AML-193 (cell line): ENCODE measurements at regions not wholly inside any gene's neighbourhood (a gene's known extent, or its start where the extent isn't known, plus 50 kb on each side); places are given as distances from the start of the nearest gene placed in this dataset.

ENCODE experiments used
- DNase-seq, 2 experiments: peaks; one replicate each; lab custom pipeline; 2025; lab: John Stamatoyannopoulos, UW

GRCh38 chr1:13968361-13968760 is 268.4 kb downstream of the PRDM2 start:
- DNase-seq = no peak

DNA sequence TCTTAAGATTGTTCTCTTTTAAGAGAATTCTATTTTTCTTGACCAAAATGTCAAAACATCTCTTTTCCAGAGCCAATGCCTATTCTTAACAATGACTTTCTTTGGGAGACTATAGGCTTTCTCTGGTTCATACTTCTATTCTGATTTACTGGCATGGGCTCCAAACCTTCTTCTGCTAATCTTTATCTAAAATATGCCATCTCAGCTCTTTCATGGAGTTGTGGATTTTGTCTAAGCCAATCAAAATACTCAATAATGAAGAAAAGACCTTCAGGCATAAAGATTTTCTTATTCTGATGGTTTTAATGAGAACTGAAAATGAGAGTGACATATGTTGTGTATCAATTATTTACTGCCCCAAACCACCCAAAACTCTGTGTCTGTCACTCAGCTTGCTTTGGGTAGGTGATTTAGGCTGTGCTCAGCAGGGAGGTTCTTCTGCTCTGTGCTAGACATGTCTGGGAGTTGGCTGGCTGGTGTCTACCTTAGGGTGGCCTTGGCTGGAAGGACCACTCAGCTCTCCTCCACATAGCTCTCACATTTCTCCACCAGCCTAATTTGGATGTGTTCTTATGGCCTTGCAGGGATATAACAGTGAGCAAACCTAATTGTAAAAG is 270.8 kb downstream of the PRDM2 start:
- no peak for DNase-seq

GRCh38 chr1:13976485-13976884 is 276.5 kb downstream of the PRDM2 start:
- no peak for DNase-seq

GRCh38 chr1:13981142-13981541 is 281.2 kb downstream of the PRDM2 start:
- no peak for DNase-seq

GRCh38 chr1:13983393-13983792 is 283.4 kb downstream of the PRDM2 start:
- no peak for DNase-seq

DNA sequence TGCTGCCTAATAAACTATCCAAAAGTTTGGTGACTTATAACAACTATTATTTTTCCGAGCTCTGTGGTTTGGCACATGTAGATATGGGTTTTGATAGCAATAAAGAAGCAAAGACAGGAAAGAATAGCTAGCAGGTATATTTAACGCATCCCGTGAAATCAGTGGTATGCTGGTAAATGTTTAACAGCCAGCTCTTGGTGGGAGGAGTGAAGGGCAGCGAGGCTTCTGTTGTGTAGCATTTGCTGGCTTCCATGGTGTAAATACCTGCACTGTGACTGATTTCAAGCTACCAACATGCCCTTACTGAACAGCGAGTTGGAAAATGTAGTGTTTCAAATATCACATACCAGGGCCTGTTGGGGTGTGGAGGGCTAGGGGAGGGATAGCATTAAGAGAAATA is 291.0 kb downstream of the PRDM2 start:
- no peak for DNase-seq

DNA sequence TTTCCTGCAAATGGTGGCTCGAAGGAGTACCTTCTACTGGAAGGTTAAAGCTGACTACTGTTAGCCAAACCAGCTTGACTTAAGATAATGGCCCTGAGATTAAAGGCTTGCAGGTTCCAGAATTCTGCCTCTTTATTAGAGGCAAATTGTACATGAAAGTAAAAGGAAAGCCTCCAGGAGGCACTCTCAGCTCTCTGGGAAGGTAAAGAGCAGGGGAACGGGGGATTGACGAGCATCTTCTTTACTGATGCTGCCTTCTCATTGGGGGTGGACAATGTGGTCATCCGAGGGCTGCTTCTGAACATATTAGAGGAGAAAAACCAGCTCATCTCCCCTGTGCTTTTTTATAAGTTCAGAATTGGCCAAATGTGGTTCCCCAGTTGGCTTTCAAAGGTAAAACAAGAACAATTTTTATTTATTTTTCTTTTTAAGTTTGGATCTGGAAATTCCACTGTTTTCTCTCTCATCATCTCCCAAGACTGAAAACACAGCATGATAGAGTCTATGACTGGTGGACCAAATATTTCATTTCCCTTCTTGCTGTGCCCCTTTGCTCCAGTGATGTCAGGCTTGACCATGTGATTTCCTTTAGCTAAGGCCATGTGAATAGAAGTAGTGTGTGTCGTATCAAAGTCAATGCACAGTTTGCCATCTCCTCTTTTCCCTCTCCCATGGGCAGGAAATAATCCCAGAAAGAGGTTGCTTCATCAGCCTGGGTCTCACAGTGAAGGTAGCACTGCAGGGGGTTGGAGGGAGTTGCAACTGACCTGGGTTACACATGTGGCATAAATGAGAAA is 292.7 kb downstream of the PRDM2 start:
- no peak for DNase-seq

- no peak for DNase-seq
Observed at GRCh38 chr1:13994386-13994785, 294.4 kb downstream of the PRDM2 start.

DNA sequence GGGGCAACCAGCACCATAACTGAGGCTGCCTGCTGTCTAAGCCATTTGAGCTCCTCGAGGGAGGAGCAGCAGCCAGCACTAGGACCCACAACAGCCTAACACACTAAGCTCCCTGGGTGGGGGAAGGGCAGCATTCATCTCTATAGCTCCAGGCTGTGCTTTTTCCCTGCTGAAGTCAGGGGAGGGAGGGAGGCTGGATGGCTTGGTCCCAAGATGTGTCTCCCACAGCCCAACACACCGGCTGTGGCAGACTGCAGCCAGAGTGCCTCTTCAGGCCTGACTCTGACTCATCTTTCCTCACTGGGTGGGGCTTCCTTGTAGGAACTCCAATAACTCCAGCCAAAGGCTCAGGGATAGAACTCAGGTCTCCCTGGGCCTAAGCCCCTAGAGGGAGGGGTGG is 296.3 kb downstream of the PRDM2 start:
- DNase-seq = no peak

GRCh38 chr1:14003552-14003951 is 303.6 kb downstream of the PRDM2 start:
- no peak for DNase-seq

DNA sequence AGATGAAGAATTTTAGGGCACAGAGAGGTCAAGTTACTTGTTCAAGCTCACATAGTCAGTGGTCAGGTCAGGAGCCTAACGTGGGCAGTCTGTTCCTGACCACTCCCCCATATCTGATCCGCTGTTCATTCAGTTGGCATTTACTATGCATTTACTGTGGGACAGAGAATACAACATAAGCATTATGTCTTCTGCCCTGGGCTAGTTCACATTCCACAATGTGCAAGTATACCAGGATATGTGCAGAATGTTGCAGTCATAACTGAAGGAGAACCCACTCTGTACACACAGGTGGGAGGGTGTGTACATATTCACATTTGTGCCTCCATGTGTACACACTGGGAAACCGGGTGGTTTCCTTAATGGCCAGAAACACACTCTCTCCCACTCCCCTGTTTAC is 309.6 kb downstream of the PRDM2 start:
- no peak for DNase-seq

- no peak for DNase-seq
Observed at GRCh38 chr1:14010476-14010875, 310.5 kb downstream of the PRDM2 start.

DNA sequence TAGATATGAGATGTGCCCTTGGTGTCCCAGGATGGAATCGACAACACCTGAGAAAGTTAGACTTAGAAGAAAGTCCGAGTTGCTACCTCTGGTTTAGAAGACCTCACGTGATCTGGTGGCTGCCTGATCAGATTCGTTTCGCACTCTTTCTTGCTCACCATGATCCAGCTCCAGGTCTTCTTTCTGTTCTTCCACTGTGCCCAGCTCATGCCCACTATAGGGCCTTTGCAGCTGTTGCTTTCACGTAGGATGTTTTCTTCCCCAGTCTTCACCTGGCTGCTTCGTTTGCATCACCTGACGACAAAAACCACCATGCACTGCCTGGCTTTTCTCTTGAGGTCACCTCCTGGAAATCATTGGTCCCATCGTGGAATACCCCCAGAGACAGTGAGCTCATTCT is 311.1 kb downstream of the PRDM2 start:
- DNase-seq = no peak

GRCh38 chr1:14011888-14012287 is 311.9 kb downstream of the PRDM2 start:
- no peak for DNase-seq

DNA sequence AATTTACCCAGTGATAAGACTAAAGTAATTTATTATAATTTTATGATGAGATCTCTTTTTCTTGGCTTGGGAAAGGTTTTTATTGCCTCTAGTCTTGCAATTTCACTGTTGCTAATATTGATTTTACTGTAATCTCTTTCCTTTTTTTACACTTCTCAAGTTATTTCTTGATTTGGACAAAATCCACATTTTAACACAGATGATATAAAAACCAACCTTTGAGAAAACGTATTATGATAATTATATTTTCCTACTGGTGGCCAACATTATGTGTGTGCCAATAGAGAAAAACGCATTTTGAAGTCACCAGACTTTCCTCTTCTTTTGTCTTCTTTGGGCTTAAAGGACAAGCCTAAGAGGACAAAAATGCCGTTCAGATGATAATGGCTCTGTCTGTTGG is 314.9 kb downstream of the PRDM2 start:
- DNase-seq = no peak

- DNase-seq = no peak
Observed at GRCh38 chr1:14015917-14016316, 315.9 kb downstream of the PRDM2 start.

DNA sequence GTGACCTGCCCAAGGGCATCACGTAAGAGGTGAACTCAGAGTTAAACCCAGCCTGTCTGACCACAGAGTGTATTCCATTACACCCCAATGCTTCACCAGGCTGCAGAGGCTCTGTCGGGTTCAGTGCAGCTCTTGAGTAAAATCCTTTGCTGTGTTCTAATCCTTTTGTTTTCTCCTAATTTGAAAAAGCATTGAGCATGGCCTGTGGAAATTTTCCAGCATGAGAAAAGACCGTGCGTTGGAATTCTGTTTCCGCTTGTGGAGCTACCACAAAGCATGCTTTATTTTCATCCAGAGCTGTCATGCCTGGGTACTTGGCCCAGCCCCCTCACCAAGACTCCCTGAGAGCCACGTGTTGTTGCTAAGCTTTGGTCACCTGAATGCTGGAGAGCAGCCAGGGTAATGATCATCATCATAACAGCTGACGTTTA is 317.6 kb downstream of the PRDM2 start:
- no peak for DNase-seq

GRCh38 chr1:14019461-14019860 is 319.5 kb downstream of the PRDM2 start:
- no peak for DNase-seq

DNA sequence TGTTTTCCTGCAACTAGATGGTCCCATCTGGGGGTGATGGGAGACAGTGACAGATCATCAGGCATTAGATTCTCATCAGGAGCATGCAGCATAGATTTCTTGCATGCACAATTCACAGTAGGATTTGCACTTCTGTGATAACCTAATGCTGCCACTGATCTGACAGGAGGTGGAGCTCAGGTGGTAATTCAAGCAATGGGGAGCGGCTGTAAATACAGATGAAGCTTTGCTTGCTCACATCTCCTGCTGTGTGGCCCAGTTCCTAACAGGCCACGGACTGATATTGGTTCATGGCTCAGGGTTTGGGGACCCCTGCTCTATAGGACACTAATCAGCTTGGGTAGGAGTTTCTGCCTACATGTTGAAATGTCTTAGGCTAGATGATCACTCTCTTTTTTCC is 320.0 kb downstream of the PRDM2 start:
- no peak for DNase-seq

GRCh38 chr1:14027099-14027498 is 327.1 kb downstream of the PRDM2 start:
- DNase-seq = no peak

- DNase-seq = no peak
Observed at GRCh38 chr1:14031461-14031860, 331.5 kb downstream of the PRDM2 start.

GRCh38 chr1:14034506-14034905 is 334.5 kb downstream of the PRDM2 start:
- no peak for DNase-seq

DNA sequence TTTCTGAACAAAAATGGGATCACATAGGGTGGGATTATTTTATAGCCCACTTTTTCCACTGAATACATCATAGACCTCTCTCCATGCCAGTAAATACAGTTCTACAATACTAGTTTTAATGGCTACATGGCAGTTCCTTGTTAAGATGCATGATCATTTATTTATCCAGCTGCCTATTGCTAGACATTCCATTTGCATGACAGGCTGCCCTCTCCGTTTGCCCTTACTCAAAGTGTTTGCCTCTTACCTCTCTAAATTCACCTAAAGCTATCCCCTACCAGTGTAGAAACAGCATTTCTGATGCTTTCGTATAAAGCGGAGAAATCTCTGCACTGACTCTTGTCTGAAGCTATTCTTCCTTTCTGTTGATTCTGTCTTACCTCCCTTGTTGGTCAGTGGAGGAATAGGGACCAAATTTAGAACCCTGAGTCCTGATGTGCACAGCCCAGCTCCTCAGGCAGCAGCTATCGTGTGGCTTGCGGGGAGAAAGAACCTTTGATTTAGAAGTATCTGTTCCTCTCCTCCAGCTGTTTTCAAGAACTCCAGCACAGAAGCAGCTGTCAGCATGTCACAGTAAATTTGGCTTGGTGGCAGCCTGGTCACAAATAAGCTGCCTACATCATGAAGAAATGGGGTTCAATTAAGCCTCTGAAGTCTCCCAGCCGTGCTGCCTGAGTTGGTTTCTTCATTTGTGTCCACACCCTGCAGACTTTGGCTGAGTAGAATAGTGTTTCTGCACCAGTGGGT is 337.3 kb downstream of the PRDM2 start:
- no peak for DNase-seq
